Neutrophil (primary cell): ENCODE measurements at regions not wholly inside any gene's neighbourhood (a gene's known extent, or its start where the extent isn't known, plus 50 kb on each side); places are given as distances from the start of the nearest gene placed in this dataset.

ENCODE experiments used
- H3K27ac ChIP-seq: fragments of 200-600 bp; sonication (generic); 2 replicates; pipeline ENCODE4 v1.5.1; 2016; ENCODE audit warnings: mild to moderate bottlenecking, moderate library complexity
- H3K27me3 ChIP-seq: fragments of 200-600 bp; sonication (generic); 2 replicates; pipeline ENCODE4 v1.6.0; 2016; ENCODE audit warnings: mild to moderate bottlenecking
- H3K36me3 ChIP-seq: fragments of 200-600 bp; sonication (generic); 2 replicates; pipeline ENCODE4 v1.5.1; 2017
- H3K4me1 ChIP-seq, 2 experiments: fragments of 200-600 bp in 1 of 2; sonication (generic) in 1 of 2; 1 replicate in 1 of 2; 2 replicates in 1 of 2; pipeline versions ENCODE4 v1.5.1 to v1.6.1; 2013 to 2016; ENCODE audit warnings: low read depth in 1 of 2, low read length in 1 of 2, mild to moderate bottlenecking in 1 of 2, moderate library complexity in 1 of 2; ENCODE audit not compliant: control insufficient read depth in 1 of 2, insufficient read depth in 1 of 2
- H3K4me3 ChIP-seq, 2 experiments: fragments of 200-600 bp in 1 of 2; sonication (generic) in 1 of 2; 1 replicate in 1 of 2; 2 replicates in 1 of 2; pipeline ENCODE4 v1.5.1; 2013 to 2016; ENCODE audit warnings: low read depth in 1 of 2, low read length in 1 of 2, mild to moderate bottlenecking in 1 of 2, moderate library complexity in 1 of 2
- H3K9me3 ChIP-seq: fragments of 200-600 bp; sonication (generic); 2 replicates; pipeline ENCODE4 v1.5.1; 2016
- TF ChIP-seq, protein P1 (sequence below): fragments of 200-600 bp; sonication (generic); IDR thresholded peaks from 2 replicates; pipeline ENCODE4 v1.5.1; 2016; ENCODE audit warnings: antibody characterized with exemption

DNA sequence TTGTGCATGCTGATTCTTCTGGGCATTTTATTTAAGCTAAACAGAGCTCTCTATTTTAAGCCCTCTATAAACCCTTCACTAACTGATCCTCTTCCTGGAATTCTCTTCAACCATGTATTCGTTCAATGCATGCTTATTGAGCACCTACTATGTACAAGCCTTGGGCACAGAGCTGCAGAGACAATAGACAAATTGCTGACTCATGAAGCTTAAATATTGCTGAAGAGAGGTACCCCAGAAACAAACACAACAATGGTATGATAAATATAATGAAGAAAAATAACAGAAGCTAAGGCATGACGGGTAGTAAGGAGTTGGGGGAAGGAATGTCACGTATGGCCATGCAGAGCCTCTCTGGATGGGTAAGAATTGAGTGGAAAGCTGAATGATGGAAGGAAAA lies 222.2 kb downstream of the PPARGC1A start:
- no peak overlapping the region for H3K4me3 ChIP-seq
- TF ChIP-seq, protein P1, sequence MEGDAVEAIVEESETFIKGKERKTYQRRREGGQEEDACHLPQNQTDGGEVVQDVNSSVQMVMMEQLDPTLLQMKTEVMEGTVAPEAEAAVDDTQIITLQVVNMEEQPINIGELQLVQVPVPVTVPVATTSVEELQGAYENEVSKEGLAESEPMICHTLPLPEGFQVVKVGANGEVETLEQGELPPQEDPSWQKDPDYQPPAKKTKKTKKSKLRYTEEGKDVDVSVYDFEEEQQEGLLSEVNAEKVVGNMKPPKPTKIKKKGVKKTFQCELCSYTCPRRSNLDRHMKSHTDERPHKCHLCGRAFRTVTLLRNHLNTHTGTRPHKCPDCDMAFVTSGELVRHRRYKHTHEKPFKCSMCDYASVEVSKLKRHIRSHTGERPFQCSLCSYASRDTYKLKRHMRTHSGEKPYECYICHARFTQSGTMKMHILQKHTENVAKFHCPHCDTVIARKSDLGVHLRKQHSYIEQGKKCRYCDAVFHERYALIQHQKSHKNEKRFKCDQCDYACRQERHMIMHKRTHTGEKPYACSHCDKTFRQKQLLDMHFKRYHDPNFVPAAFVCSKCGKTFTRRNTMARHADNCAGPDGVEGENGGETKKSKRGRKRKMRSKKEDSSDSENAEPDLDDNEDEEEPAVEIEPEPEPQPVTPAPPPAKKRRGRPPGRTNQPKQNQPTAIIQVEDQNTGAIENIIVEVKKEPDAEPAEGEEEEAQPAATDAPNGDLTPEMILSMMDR, result no peak
- no peaks in the 10 kb centered on the region for H3K27me3 ChIP-seq
- no peak overlapping the region for H3K27ac ChIP-seq
- H3K36me3 ChIP-seq, result no peaks in the 10 kb centered on the region
- H3K9me3 ChIP-seq, result no peaks in the 10 kb centered on the region
- no peaks in the 10 kb centered on the region for H3K4me1 ChIP-seq

DNA sequence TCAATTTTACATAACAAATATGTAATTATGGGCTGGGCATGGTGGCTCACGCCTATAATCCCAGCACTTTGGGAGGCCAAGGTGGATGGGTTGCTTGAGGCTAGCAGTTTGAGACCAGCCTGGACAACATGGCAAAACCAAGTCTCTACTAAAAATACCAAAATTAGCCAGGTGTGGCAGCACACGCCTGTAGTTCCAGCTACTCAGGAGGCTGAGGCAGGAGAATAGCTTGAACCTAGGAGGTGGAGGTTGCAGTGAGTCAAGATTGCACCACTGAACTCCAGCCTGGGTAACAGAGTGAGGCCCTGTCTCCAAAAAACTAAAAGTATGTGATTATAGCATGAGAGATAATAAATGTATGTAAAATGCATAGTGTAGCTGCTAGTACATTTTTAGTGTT lies 229.0 kb downstream of the PPARGC1A start:
- Histone ChIP-seq H3K9me3 (no peaks in the 10 kb centered on the region), H3K4me1 (no peaks in the 10 kb centered on the region), H3K27me3 (no peaks in the 10 kb centered on the region), H3K4me3 (no peak overlapping the region), H3K36me3 (no peaks in the 10 kb centered on the region), H3K27ac (no peak overlapping the region)
- TF ChIP-seq, protein P1, result no peak

DNA sequence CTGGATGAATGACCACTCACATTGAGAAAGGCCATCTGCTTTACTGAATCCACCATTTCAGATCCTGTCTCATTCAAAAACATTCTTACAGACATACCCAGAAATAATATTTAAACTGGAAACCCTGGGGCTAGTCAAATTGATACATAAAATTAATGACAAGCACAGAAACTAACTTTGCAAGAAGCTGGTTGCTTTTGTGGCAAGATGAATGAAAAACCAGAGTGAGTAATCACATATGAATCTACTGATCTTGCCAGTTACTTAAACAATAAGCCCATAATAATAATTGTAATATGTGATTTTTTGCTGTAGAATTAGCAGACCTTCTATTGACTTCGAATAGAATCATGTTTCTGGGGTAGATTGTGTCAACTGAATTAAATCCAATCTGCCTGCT lies 235.1 kb downstream of the PPARGC1A start:
- TF ChIP-seq, protein P1, result no peak
- Histone ChIP-seq H3K27ac (no peak overlapping the region), H3K4me1 (no peaks in the 10 kb centered on the region), H3K36me3 (no peaks in the 10 kb centered on the region), H3K4me3 (no peak overlapping the region), H3K9me3 (no peaks in the 10 kb centered on the region), H3K27me3 (no peaks in the 10 kb centered on the region)

DNA sequence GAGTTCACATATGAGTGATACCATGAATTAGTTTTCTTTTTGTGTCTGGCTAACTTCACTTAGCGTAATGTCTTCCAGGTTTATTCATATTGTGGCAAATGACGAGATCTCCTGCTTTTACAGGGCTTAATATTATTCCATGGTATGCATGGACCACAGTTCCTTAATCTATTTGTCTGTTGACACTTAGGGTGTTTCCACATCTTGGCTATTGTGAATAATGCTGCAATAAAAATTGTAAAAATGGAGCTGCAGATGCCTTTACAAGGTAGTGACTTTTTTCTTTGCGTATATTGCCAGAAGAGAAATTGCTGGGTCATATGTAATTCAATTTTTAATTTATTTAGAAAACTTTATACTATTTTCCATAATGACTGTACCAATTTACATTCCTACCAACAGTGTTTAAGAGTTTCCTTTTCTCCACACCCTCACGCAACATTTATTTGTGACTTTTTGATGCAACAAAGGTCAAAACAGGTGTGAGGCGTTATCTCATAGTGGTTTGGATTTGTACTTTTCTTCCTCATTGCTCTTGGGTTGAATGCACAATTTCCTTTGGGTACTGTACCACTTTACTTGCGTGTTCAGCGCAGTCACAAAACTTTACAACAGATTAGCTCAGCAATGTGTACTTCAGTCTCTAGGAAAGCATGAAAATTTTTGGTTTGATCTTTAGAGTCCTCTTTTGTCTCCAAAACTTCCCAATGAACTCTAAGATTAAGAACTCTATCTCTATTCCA lies 240.8 kb downstream of the PPARGC1A start:
- Histone ChIP-seq H3K27ac (no peak overlapping the region), H3K4me1 (no peaks in the 10 kb centered on the region), H3K4me3 (no peak overlapping the region), H3K9me3 (no peaks in the 10 kb centered on the region), H3K27me3 (no peaks in the 10 kb centered on the region), H3K36me3 (no peaks in the 10 kb centered on the region)
- TF ChIP-seq, protein P1, result no peak

DNA sequence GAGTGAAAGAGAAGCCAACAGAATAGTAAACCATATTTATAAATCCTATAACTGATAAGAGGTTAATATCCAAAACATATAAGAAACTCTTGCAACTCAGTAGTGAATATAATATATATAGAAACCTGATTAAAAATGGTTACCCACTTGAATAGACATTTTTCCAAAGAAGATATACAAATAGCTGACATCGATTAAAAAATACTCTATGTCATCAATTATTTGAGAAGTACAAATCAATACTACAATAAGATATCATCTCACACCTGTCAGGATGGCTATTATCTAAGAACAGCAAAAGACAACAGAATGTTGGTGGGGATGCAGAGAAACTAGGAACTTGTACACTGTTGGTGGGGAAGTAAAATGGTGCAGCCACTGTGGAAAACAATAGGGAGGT lies 254.4 kb downstream of the PPARGC1A start:
- H3K4me3 ChIP-seq, result no peak overlapping the region
- no peak overlapping the region for H3K27ac ChIP-seq
- no peaks in the 10 kb centered on the region for H3K9me3 ChIP-seq
- H3K27me3 ChIP-seq, result no peaks in the 10 kb centered on the region
- H3K36me3 ChIP-seq, result no peaks in the 10 kb centered on the region
- no peaks in the 10 kb centered on the region for H3K4me1 ChIP-seq
- TF ChIP-seq, protein P1, result no peak
